GM13977 (cell line): ENCODE measurements at regions not wholly inside any gene's neighbourhood (a gene's known extent, or its start where the extent isn't known, plus 50 kb on each side); places are given as distances from the start of the nearest gene placed in this dataset.

Source experiments
- DNase-seq: peaks from one replicate; pipeline ENCODE4 v3.0.0; 2012; ENCODE audit warnings: low spot score
- in situ Hi-C: fragments of 300-500 bp; cut with MboI; formaldehyde crosslinking; loops from one replicate; pipeline ENCODE4 v1.12.0; 2022; ENCODE audit warnings: low sequenced_read_pairs, low pct_unique_long_range_greater_than_20kb, mixed read lengths, inconsistent platforms; ENCODE audit not compliant: unreplicated experiment
- TF ChIP-seq, protein P1 (sequence below): IDR thresholded peaks from 2 replicates; pipeline ENCODE4 v1.5.1; 2012; ENCODE audit warnings: mild to moderate bottlenecking, control low read depth; ENCODE audit not compliant: insufficient read depth; ENCODE audit errors: extremely low read depth, missing control alignments

DNA sequence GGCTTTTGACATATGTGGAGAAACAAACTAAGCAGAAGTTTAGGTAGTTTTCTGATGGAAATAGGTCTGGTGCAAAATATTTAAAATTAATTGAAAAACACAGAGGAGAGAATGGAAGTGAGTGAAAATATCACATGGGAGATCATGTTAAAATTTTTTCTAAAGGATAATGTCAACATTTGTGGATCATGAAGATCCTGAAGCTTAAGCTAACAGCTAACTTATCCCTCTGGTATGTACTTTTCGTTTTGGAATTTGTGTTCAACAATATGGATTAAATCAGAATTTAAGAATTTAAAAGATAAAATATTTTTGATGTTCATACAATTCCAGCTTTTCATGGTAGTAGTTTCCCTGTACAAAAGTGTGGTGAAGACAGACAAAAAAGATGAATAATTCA lies 572.8 kb upstream of the FAM241A start:
- in situ Hi-C loops, result no loop called here
- TF ChIP-seq, protein P1, sequence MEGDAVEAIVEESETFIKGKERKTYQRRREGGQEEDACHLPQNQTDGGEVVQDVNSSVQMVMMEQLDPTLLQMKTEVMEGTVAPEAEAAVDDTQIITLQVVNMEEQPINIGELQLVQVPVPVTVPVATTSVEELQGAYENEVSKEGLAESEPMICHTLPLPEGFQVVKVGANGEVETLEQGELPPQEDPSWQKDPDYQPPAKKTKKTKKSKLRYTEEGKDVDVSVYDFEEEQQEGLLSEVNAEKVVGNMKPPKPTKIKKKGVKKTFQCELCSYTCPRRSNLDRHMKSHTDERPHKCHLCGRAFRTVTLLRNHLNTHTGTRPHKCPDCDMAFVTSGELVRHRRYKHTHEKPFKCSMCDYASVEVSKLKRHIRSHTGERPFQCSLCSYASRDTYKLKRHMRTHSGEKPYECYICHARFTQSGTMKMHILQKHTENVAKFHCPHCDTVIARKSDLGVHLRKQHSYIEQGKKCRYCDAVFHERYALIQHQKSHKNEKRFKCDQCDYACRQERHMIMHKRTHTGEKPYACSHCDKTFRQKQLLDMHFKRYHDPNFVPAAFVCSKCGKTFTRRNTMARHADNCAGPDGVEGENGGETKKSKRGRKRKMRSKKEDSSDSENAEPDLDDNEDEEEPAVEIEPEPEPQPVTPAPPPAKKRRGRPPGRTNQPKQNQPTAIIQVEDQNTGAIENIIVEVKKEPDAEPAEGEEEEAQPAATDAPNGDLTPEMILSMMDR, result no peak
- DNase-seq, result no peak

DNA sequence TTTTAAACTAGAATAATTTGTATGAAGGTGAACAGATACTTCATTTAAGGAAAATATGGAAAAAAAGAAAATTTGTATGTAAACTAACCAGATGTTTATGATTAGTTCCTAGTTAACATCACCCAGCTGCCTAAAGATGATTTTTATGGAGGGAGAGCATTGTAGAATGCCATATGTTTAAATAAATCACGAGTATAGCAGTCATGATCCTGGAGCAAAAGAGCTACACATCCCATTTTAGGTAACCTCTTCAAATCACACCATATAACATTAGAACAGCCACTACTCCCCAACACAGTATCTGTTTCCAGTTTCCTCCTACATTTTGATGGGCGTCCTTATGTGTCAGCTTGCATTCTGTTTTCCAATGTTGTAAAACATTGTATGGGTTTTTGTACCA lies 571.9 kb upstream of the FAM241A start:
- TF ChIP-seq, protein P1, result no peak
- DNase-seq, result no peak

DNA sequence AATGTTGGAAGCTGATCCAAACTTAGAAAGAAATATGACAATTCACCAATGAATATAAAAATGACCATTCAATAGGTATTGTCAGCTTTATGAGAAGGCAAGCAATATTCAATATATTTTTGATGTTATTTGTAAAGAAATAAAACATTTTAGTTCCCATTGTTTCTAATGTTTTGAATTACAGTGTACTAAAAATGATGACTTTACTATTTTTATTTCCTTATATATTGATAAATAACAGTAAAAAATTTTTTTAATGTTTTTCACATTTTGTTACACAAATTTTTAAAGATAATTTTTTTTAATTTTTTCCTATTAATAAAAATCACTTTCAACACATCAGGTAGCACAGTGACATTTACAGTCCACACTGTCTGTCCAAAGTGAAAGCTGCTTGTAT lies 565.5 kb upstream of the FAM241A start:
- DNase-seq, result no peak
- in situ Hi-C loops, result no loop called here
- TF ChIP-seq, protein P1, result no peak

More for the DNA sequence above, 571.9 kb upstream of the FAM241A start:
- in situ Hi-C loops, result no loop called here

DNA sequence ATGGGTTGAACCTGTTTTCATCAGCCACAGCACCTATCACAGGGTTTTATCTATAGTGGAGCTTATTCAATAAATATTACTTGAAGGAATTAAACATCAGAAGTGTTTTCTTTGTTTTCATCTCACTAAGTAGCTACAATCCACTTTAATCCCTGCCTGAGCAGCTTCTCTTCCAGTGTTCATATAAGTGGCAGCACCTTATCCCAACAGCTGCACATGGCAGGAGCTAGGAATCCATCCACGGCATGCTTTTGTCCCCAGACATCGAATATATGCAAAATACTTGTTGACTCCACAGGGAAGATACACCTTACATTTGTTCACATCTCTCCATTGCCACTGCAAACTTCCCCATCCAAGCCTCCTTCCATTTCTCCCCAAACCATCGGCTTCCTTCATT lies 549.8 kb upstream of the FAM241A start:
- TF ChIP-seq, protein P1, result no peak
- DNase-seq, result no peak
- in situ Hi-C loops, result no loop called here

DNA sequence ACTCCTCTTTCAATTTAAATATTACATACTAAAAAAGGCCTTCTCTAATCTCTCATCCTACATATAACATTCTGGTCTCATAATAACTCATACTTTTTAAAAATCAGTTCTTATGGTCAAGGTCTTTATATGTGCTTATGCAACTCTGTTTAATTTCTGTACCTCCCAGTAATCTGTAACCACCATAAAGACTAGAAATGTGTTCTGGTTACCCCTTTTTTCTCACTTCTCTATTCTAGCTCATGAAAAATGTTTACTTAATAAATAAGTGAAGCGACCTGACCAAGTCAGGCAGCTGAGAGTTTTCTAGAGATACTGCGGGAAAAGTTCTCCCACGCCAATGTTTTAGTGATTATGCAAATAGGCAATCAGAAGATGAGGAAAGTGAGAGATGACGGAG lies 548.8 kb upstream of the FAM241A start:
- TF ChIP-seq, protein P1, result no peak
- in situ Hi-C loops, result no loop called here
- no peak for DNase-seq

DNA sequence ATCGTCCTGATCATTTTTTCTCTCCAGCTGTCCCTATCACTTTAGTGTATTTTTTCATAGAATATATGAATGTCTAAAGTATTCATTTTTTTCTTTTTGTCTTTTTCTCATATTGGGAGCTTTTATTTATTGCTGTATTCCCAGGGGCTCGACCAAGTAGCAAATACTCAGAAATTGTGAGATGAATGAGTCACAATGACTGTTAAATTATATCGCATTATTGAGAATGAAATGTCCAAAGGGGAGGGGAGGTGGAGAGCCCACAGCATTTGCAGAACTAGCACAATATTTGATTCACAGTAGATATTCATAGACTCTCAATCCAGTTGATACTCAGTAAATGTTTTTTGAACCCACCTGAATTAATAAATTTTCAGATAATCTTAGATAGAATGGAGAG lies 543.6 kb upstream of the FAM241A start:
- in situ Hi-C loops, result no loop called here
- TF ChIP-seq, protein P1, result no peak
- no peak for DNase-seq

DNA sequence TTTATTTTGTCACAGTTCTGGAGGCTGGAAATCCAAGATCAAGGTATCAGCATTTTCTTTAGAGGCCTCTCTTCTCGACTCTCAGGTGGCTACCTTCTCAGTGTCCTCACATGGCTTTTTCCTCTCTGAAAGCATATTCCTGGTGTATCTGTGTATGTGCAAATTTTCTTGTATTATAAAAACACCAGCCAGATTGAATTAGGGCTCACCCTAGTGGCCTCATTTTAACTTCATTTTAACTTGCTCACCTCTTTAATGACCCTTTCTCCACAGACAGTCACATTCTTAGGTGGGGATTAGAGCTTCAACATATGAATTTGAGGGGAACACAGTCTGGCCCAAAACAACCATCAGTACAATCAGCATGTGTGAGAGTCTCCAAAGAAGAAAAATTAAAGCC lies 542.4 kb upstream of the FAM241A start:
- TF ChIP-seq, protein P1, result peak; percentile 8
- DNase-seq, result no peak
- in situ Hi-C loops, result no loop called here
